H1 (cell line): ENCODE measurements at regions not wholly inside any gene's neighbourhood (a gene's known extent, or its start where the extent isn't known, plus 50 kb on each side); places are given as distances from the start of the nearest gene placed in this dataset.

Experiments
- CTCF ChIA-PET: fragments of 300-600 bp; sonication (Branson Sonifier 250); formaldehyde crosslinking; loops from one replicate; lab custom pipeline; 2021; ENCODE audit not compliant: partially characterized antibody; lab: Charles Lee
- POLR2A ChIA-PET: fragments of 300-600 bp; sonication (Branson Sonifier 250); formaldehyde crosslinking; loops from one replicate; lab custom pipeline; 2021; ENCODE audit warnings: inconsistent platforms; ENCODE audit not compliant: partially characterized antibody; lab: Charles Lee
- DNase-seq, 2 experiments: peaks; one replicate each; pipeline versions ENCODE4 v3.0.0 to v3.0.0-alpha.2; 2010 to 2022; ENCODE audit warnings: low spot score in 2 of 2, low read depth in 1 of 2, mixed read lengths in 1 of 2
- FAIRE-seq: peaks from 2 replicates; lab custom pipeline; 2011; peaks lifted over from hg19 to GRCh38; lab: Jason Lieb, UNC
- H2AFZ ChIP-seq: 2 replicates; pipeline ENCODE4 v1.8.1; 2012; ENCODE audit warnings: low read length, inconsistent platforms
- H2AK5ac ChIP-seq: 2 replicates; pipeline ENCODE4 v1.6.1; 2013; ENCODE audit warnings: low read depth, low read length
- H2BK120ac ChIP-seq: replicated peaks from 2 replicates; pipeline ENCODE3; 2013; ENCODE audit warnings: low read depth, low read length, inconsistent platforms
- H2BK12ac ChIP-seq: 2 replicates; pipeline ENCODE4 v1.6.1; 2013; ENCODE audit warnings: low read depth, low read length
- H2BK15ac ChIP-seq: 2 replicates; pipeline ENCODE4 v1.6.1; 2013; ENCODE audit warnings: low read length
- H2BK20ac ChIP-seq: 2 replicates; pipeline ENCODE4 v1.6.1; 2013; ENCODE audit warnings: low read length
- H2BK5ac ChIP-seq: 2 replicates; pipeline ENCODE4 v1.6.1; 2013; ENCODE audit warnings: low read depth, low read length
- H3K14ac ChIP-seq: 2 replicates; pipeline ENCODE4 v1.6.1; 2013; ENCODE audit warnings: inconsistent platforms; ENCODE audit not compliant: insufficient read length
- H3K18ac ChIP-seq: 2 replicates; pipeline ENCODE4 v1.6.1; 2013; ENCODE audit warnings: low read length; ENCODE audit errors: extremely low read depth
- H3K23ac ChIP-seq: 2 replicates; pipeline ENCODE4 v1.6.1; 2013; ENCODE audit warnings: inconsistent platforms; ENCODE audit not compliant: insufficient read length
- H3K23me2 ChIP-seq: 2 replicates; pipeline ENCODE4 v1.6.1; 2013; ENCODE audit warnings: low read depth, low read length
- H3K27ac ChIP-seq: 2 replicates; pipeline ENCODE4 v1.6.1; 2011; ENCODE audit warnings: low read depth, low read length, inconsistent platforms
- H3K27me3 ChIP-seq, 4 experiments: replicated peaks in 1 of 4; 1 replicate in 1 of 4; 2 replicates in 3 of 4; pipeline versions ENCODE4 v1.6.1 to v1.8.1; 2011 to 2013; ENCODE audit warnings: low read length in 3 of 4, mild to moderate bottlenecking in 3 of 4, inconsistent platforms in 2 of 4, mixed read lengths in 2 of 4, moderate library complexity in 1 of 4; ENCODE audit not compliant: control insufficient read depth in 3 of 4, insufficient read depth in 3 of 4; ENCODE audit errors: extremely low read depth in 1 of 4
- H3K36me3 ChIP-seq, 4 experiments: 2 replicates each; pipeline versions ENCODE4 v1.6.1 to v1.8.1; 2011 to 2013; ENCODE audit warnings: mild to moderate bottlenecking in 4 of 4, low read length in 3 of 4, moderate library complexity in 2 of 4, control low read depth in 1 of 4, inconsistent platforms in 1 of 4; ENCODE audit not compliant: insufficient read depth in 4 of 4, control insufficient read depth in 2 of 4
- H3K4ac ChIP-seq: replicated peaks from 2 replicates; pipeline ENCODE3; 2013; ENCODE audit warnings: low read length, low read depth, mixed read lengths, inconsistent platforms; ENCODE audit not compliant: insufficient read length
- H3K4me1 ChIP-seq, 4 experiments: replicated peaks in 1 of 4; 1 replicate in 1 of 4; 2 replicates in 3 of 4; pipeline versions ENCODE4 v1.6.1 to v1.8.1; 2011 to 2013; ENCODE audit warnings: low read length in 3 of 4, inconsistent platforms in 2 of 4, mixed read lengths in 1 of 4; ENCODE audit not compliant: insufficient read depth in 4 of 4, control insufficient read depth in 3 of 4
- H3K4me2 ChIP-seq, 2 experiments: 2 replicates each; pipeline versions ENCODE4 v1.6.1 to v1.8.1; 2011 to 2013; ENCODE audit warnings: low read depth in 2 of 2, low read length in 2 of 2, control low read depth in 1 of 2, inconsistent platforms in 1 of 2, mild to moderate bottlenecking in 1 of 2; ENCODE audit not compliant: insufficient read depth in 1 of 2
- H3K4me3 ChIP-seq, 4 experiments: fragments of 200-600, 300-600 bp in 1 of 4; sonication (generic), shearing (Covaris generic), sonication (Bioruptor Twin) in 1 of 4; 2 replicates each; pipeline versions ENCODE4 v1.5.1 to v1.8.1; 2011 to 2016; ENCODE audit warnings: low read length in 4 of 4, low read depth in 3 of 4, control low read depth in 2 of 4, inconsistent platforms in 2 of 4, mild to moderate bottlenecking in 2 of 4, mixed read lengths in 1 of 4, moderate library complexity in 1 of 4; ENCODE audit not compliant: insufficient read depth in 2 of 4; ENCODE audit errors: extremely low read depth in 1 of 4
- H3K56ac ChIP-seq: replicated peaks from 2 replicates; pipeline ENCODE3; 2013; ENCODE audit warnings: low read depth, mild to moderate bottlenecking, mixed read lengths, low read length, inconsistent platforms; ENCODE audit not compliant: insufficient read length
- H3K79me1 ChIP-seq: 2 replicates; pipeline ENCODE4 v1.6.1; 2013; ENCODE audit warnings: low read depth, low read length, control low read depth
- H3K79me2 ChIP-seq, 2 experiments: 2 replicates each; pipeline versions ENCODE4 v1.6.1 to v1.8.1; 2012 to 2013; ENCODE audit warnings: low read length in 2 of 2, mild to moderate bottlenecking in 2 of 2, inconsistent platforms in 1 of 2; ENCODE audit not compliant: insufficient read depth in 2 of 2, control insufficient read depth in 1 of 2
- H3K9ac ChIP-seq, 4 experiments: replicated peaks in 1 of 4; 1 replicate in 1 of 4; 2 replicates in 3 of 4; pipeline versions ENCODE4 v1.6.1 to v1.8.1; 2011 to 2013; ENCODE audit warnings: low read depth in 3 of 4, low read length in 3 of 4, control low read depth in 2 of 4, mild to moderate bottlenecking in 2 of 4, moderate library complexity in 2 of 4, inconsistent platforms in 1 of 4; ENCODE audit errors: extremely low read depth in 1 of 4
- H3K9me3 ChIP-seq, 2 experiments: 2 replicates each; pipeline versions ENCODE4 v1.6.1 to v1.8.1; 2012 to 2013; ENCODE audit warnings: mild to moderate bottlenecking in 2 of 2, moderate library complexity in 2 of 2, control low read depth in 1 of 2, inconsistent platforms in 1 of 2, low read depth in 1 of 2, low read length in 1 of 2, mixed read lengths in 1 of 2; ENCODE audit not compliant: insufficient read depth in 2 of 2
- H4K20me1 ChIP-seq, 2 experiments: replicated peaks in 1 of 2; 2 replicates each; pipeline versions ENCODE3 to v1.8.1; 2011 to 2013; ENCODE audit warnings: inconsistent platforms in 2 of 2, low read length in 2 of 2, mild to moderate bottlenecking in 1 of 2; ENCODE audit not compliant: insufficient read depth in 2 of 2, control insufficient read depth in 1 of 2
- H4K5ac ChIP-seq: 2 replicates; pipeline ENCODE4 v1.6.1; 2013; ENCODE audit warnings: low read length, low read depth, mixed read lengths, inconsistent platforms; ENCODE audit not compliant: insufficient read length
- H4K8ac ChIP-seq: 2 replicates; pipeline ENCODE4 v1.8.0; 2013; ENCODE audit warnings: mild to moderate bottlenecking, moderate library complexity, low read length, inconsistent platforms; ENCODE audit not compliant: insufficient read depth; ENCODE audit errors: extremely low read depth
- H4K91ac ChIP-seq: replicated peaks from 2 replicates; pipeline ENCODE3; 2013; ENCODE audit warnings: low read length, mixed read lengths, inconsistent platforms; ENCODE audit not compliant: insufficient read length
- CBX5 ChIP-seq: fragments of 300-800, 300-1000 bp; sonication (generic); IDR thresholded peaks from 2 replicates; pipeline ENCODE4 v1.7.1; 2016; ENCODE audit warnings: antibody characterized with exemption, low read length, low read depth
- CHD2 ChIP-seq: IDR thresholded peaks from 2 replicates; pipeline ENCODE4 v1.6.1; 2012; ENCODE audit warnings: low read length, improper control_type of control experiment
- CREB1 ChIP-seq: IDR thresholded peaks from 2 replicates; pipeline ENCODE4 v1.6.1; 2012; ENCODE audit warnings: inconsistent platforms
- EZH2 ChIP-seq: fragments of 200-600 bp; sonication (generic); IDR thresholded peaks from 2 replicates; pipeline ENCODE4 v1.7.1; 2012; ENCODE audit warnings: low read depth, mild to moderate bottlenecking, moderate library complexity, low read length, inconsistent platforms; ENCODE audit not compliant: severe bottlenecking
- FOSL1 ChIP-seq: IDR thresholded peaks from 2 replicates; pipeline ENCODE4 v1.6.1; 2011; ENCODE audit warnings: mild to moderate bottlenecking, low read depth, low read length, moderate library complexity; ENCODE audit not compliant: insufficient read depth
- GABPA ChIP-seq: IDR thresholded peaks from 2 replicates; pipeline ENCODE4 v1.6.1; 2011; ENCODE audit warnings: mild to moderate bottlenecking, low read length, moderate library complexity, borderline replicate concordance; ENCODE audit not compliant: insufficient read depth
- MAFK ChIP-seq: IDR thresholded peaks from 2 replicates; pipeline ENCODE4 v1.6.1; 2012; ENCODE audit warnings: low read depth, mild to moderate bottlenecking, improper control_type of control experiment, low read length
- POLR2AphosphoS5 ChIP-seq: IDR thresholded peaks from 2 replicates; pipeline ENCODE4 v1.6.1; 2011; ENCODE audit warnings: low read depth, low read length
- RAD21 ChIP-seq, 2 experiments: IDR thresholded peaks in 1 of 2; conservative IDR thresholded peaks in 1 of 2; 2 replicates each; pipeline ENCODE4 v1.6.1; 2011; ENCODE audit warnings: low read depth in 2 of 2, low read length in 2 of 2, improper control_type of control experiment in 1 of 2, inconsistent platforms in 1 of 2, mild to moderate bottlenecking in 1 of 2, moderate library complexity in 1 of 2
- RFX5 ChIP-seq: IDR thresholded peaks from 2 replicates; pipeline ENCODE4 v1.6.1; 2011; ENCODE audit warnings: low read depth, low read length, improper control_type of control experiment, borderline replicate concordance
- TAF7 ChIP-seq: optimal IDR thresholded peaks from 2 replicates; pipeline ENCODE3; 2011; ENCODE audit warnings: low read depth, mild to moderate bottlenecking, inconsistent platforms, low read length, moderate library complexity, borderline replicate concordance
- TBP ChIP-seq: IDR thresholded peaks from 2 replicates; pipeline ENCODE4 v1.6.1; 2011; ENCODE audit warnings: low read depth, low read length, improper control_type of control experiment
- TEAD4 ChIP-seq: IDR thresholded peaks from 2 replicates; pipeline ENCODE4 v1.6.1; 2012; ENCODE audit warnings: low read depth, low read length, inconsistent platforms, mixed read lengths

- no peak for DNase-seq
- H3K23ac ChIP-seq: no peak overlapping the region
- no peak overlapping the region for H2BK20ac ChIP-seq
- H3K9me3 ChIP-seq: peaks cover 9 to 74% of the 10 kb centered on the region in 2 experiments
- no peaks in the 10 kb centered on the region for H3K79me2 ChIP-seq
- no peak overlapping the region for H2BK120ac ChIP-seq
- no peak overlapping the region for H2AK5ac ChIP-seq
- H3K4me3 ChIP-seq: no peak overlapping the region
- H4K5ac ChIP-seq: no peak overlapping the region
- no peak overlapping the region for H3K56ac ChIP-seq
- H2BK15ac ChIP-seq: no peak overlapping the region
- no peak overlapping the region for H4K8ac ChIP-seq
- no peak overlapping the region for H2BK12ac ChIP-seq
- no peak overlapping the region for H3K4me2 ChIP-seq
- FAIRE-seq: no peak
- ChIA-PET POLR2A (no interaction called here), CTCF (no interaction called here)
- no peak overlapping the region for H3K18ac ChIP-seq
- H2BK5ac ChIP-seq: no peak overlapping the region
- no peak overlapping the region for H3K14ac ChIP-seq
- no peaks in the 10 kb centered on the region for H3K36me3 ChIP-seq
- H4K91ac ChIP-seq: no peak overlapping the region
- H3K27ac ChIP-seq: no peak overlapping the region
- H3K23me2 ChIP-seq: no peaks in the 10 kb centered on the region
- no peak overlapping the region for H3K9ac ChIP-seq
- no peak for TF ChIP-seq RAD21 (IDR thresholded peaks at IDR 0.05 in 1 of 2, conservative IDR thresholded peaks at IDR 0.05 in 1 of 2; ENCODE audit: low read depth in 2 of 2, low read length in 2 of 2)
- TF ChIP-seq CBX5: no peak
- TF ChIP-seq CREB1: no peak
- no peak for TF ChIP-seq CHD2
- no peak for TF ChIP-seq FOSL1
- no peak for TF ChIP-seq GABPA
- TF ChIP-seq MAFK: no peak
- no peak for TF ChIP-seq TAF7
- no peak for TF ChIP-seq TEAD4
- TF ChIP-seq EZH2: no peak
- no peak for TF ChIP-seq POLR2AphosphoS5
- TF ChIP-seq RFX5: no peak
- TF ChIP-seq TBP: no peak
- no peaks in the 10 kb centered on the region for H3K27me3 ChIP-seq
- no peak overlapping the region for H2AFZ ChIP-seq
- no peaks in the 10 kb centered on the region for H4K20me1 ChIP-seq
- H3K4ac ChIP-seq: no peak overlapping the region
- no peaks in the 10 kb centered on the region for H3K79me1 ChIP-seq
- no peaks in the 10 kb centered on the region for H3K4me1 ChIP-seq
These were observed 326.7 kb downstream of the RPS4Y2 start for GRCh38 chrY:21082639-21083038.
